ENCODE measurements at regions not wholly inside any gene's neighbourhood (a gene's known extent, or its start where the extent isn't known, plus 50 kb on each side); places are given as distances from the start of the nearest gene placed in this dataset.
A peak's percentile ranks its signal among the peaks of the same experiment; 100 is the strongest.

- DNase-seq (ENCODE audit: insufficient read length, low spot score, missing footprints), result no peak
- Histone ChIP-seq H3K36me3 (ENCODE audit: insufficient read depth, low read length) (no peaks in the 10 kb centered on the region), H4K20me1 (ENCODE audit: insufficient read depth, low read length) (no peaks in the 10 kb centered on the region), H3K27me3 (ENCODE audit: insufficient read depth, low read length) (no peaks in the 10 kb centered on the region), H2AFZ (ENCODE audit: low read length) (no peak overlapping the region), H3K4me1 (ENCODE audit: insufficient read depth, low read length) (no peaks in the 10 kb centered on the region), H3K4me3 (ENCODE audit: insufficient read depth, low read length) (no peak overlapping the region), H3K79me2 (ENCODE audit: insufficient read depth, low read length) (no peaks in the 10 kb centered on the region), H3K9me3 (ENCODE audit: low read depth, low read length) (no peaks in the 10 kb centered on the region), H3K4me2 (ENCODE audit: insufficient read depth, low read length) (no peak overlapping the region), H3K27ac (ENCODE audit: low read depth, low read length) (no peak overlapping the region)
- TF ChIP-seq CTCF (IDR thresholded peaks at IDR 0.05; ENCODE audit: extremely low read depth, low read depth, low read length), result no peak
Observed at GRCh38 chr7:69448071-69448470, 150.2 kb upstream of the AUTS2 start.

- no peaks in the 10 kb centered on the region for H3K79me2 ChIP-seq (ENCODE audit: insufficient read depth, low read length)
- no peaks in the 10 kb centered on the region for H4K20me1 ChIP-seq (ENCODE audit: insufficient read depth, low read length)
- H3K27ac ChIP-seq (ENCODE audit: low read depth, low read length), result no peak overlapping the region
- H2AFZ ChIP-seq (ENCODE audit: low read length), result no peak overlapping the region
- H3K4me3 ChIP-seq (ENCODE audit: insufficient read depth, low read length), result no peak overlapping the region
- peak; percentile 29 for DNase-seq (ENCODE audit: insufficient read length, low spot score, missing footprints)
- no peaks in the 10 kb centered on the region for H3K36me3 ChIP-seq (ENCODE audit: insufficient read depth, low read length)
- no peaks in the 10 kb centered on the region for H3K9me3 ChIP-seq (ENCODE audit: low read depth, low read length)
- H3K4me1 ChIP-seq (ENCODE audit: insufficient read depth, low read length), result no peaks in the 10 kb centered on the region
- H3K27me3 ChIP-seq (ENCODE audit: insufficient read depth, low read length), result no peaks in the 10 kb centered on the region
- no peak overlapping the region for H3K4me2 ChIP-seq (ENCODE audit: insufficient read depth, low read length)
- no peak for TF ChIP-seq CTCF (IDR thresholded peaks at IDR 0.05; ENCODE audit: extremely low read depth, low read depth, low read length)
Observed at GRCh38 chr7:69450456-69450855, 147.8 kb upstream of the AUTS2 start.

- Histone ChIP-seq H3K27me3 (ENCODE audit: insufficient read depth, low read length) (no peaks in the 10 kb centered on the region), H3K9me3 (ENCODE audit: low read depth, low read length) (no peaks in the 10 kb centered on the region), H3K36me3 (ENCODE audit: insufficient read depth, low read length) (no peaks in the 10 kb centered on the region), H3K4me2 (ENCODE audit: insufficient read depth, low read length) (no peak overlapping the region), H3K27ac (ENCODE audit: low read depth, low read length) (no peak overlapping the region), H4K20me1 (ENCODE audit: insufficient read depth, low read length) (no peaks in the 10 kb centered on the region), H2AFZ (ENCODE audit: low read length) (no peak overlapping the region), H3K4me1 (ENCODE audit: insufficient read depth, low read length) (no peaks in the 10 kb centered on the region), H3K79me2 (ENCODE audit: insufficient read depth, low read length) (no peaks in the 10 kb centered on the region), H3K4me3 (ENCODE audit: insufficient read depth, low read length) (no peak overlapping the region)
- peak; percentile 32 for DNase-seq (ENCODE audit: insufficient read length, low spot score, missing footprints)
- no peak for TF ChIP-seq CTCF (IDR thresholded peaks at IDR 0.05; ENCODE audit: extremely low read depth, low read depth, low read length)
Observed at GRCh38 chr7:69451715-69452114, 146.6 kb upstream of the AUTS2 start.

- Histone ChIP-seq H3K4me1 (ENCODE audit: insufficient read depth, low read length) (no peaks in the 10 kb centered on the region), H3K27me3 (ENCODE audit: insufficient read depth, low read length) (no peaks in the 10 kb centered on the region), H3K9me3 (ENCODE audit: low read depth, low read length) (no peaks in the 10 kb centered on the region), H3K27ac (ENCODE audit: low read depth, low read length) (no peak overlapping the region), H4K20me1 (ENCODE audit: insufficient read depth, low read length) (no peaks in the 10 kb centered on the region), H2AFZ (ENCODE audit: low read length) (no peak overlapping the region), H3K79me2 (ENCODE audit: insufficient read depth, low read length) (no peaks in the 10 kb centered on the region), H3K36me3 (ENCODE audit: insufficient read depth, low read length) (no peaks in the 10 kb centered on the region), H3K4me3 (ENCODE audit: insufficient read depth, low read length) (no peak overlapping the region), H3K4me2 (ENCODE audit: insufficient read depth, low read length) (no peak overlapping the region)
- no peak for DNase-seq (ENCODE audit: insufficient read length, low spot score, missing footprints)
- no peak for TF ChIP-seq CTCF (IDR thresholded peaks at IDR 0.05; ENCODE audit: extremely low read depth, low read depth, low read length)
Observed at GRCh38 chr7:69452797-69453196, 145.5 kb upstream of the AUTS2 start.

All from osteoblast (primary cell).